K562 (cell line): ENCODE measurements at regions not wholly inside any gene's neighbourhood (a gene's known extent, or its start where the extent isn't known, plus 50 kb on each side); places are given as distances from the start of the nearest gene placed in this dataset.

Experiments
- ATAC-seq: fragments of 200-7000 bp; cut with Tn5 transposase; 3 replicates; pipeline ENCODE4 v1.9.1; 2020; ENCODE audit warnings: moderate library complexity
- BruUV-seq: library from RNA; stranded (reverse); fragments of 400-500 nt; replicated peaks from 2 replicates; lab custom pipeline; 2021; lab: Mats Ljungman, UMichigan
- CTCF ChIA-PET: fragments of 300-600 bp; formaldehyde crosslinking; extraction: SDS; loops from one replicate; lab custom pipeline; 2021; ENCODE audit warnings: low intra/inter-chr PET ratio; lab: Yijun Ruan, JAX
- POLR2A ChIA-PET: fragments of 300-600, 350-650 bp; sonication (Branson Sonifier 250); formaldehyde crosslinking; extraction: SDS; loops from one replicate; lab custom pipeline; 2021; ENCODE audit warnings: antibody characterized with exemption, inconsistent platforms; lab: Yijun Ruan, JAX
- DNase-seq, 4 experiments: peaks; one replicate each; pipeline versions ENCODE4 v3.0.0 to v3.0.0-alpha.2; 2011 to 2018; ENCODE audit warnings: low spot score in 3 of 4, mixed read lengths in 3 of 4; ENCODE audit errors: extremely low read depth in 1 of 4
- FAIRE-seq: peaks from 2 replicates; lab custom pipeline; 2011; peaks lifted over from hg19 to GRCh38; lab: Jason Lieb, UNC
- H2AFZ ChIP-seq: 2 replicates; pipeline ENCODE4 v1.6.0; 2011; ENCODE audit warnings: low read depth, low read length, control low read depth, inconsistent platforms
- H3K27ac ChIP-seq: fragments of 200-600 bp; 3 replicates; pipeline ENCODE4 v1.8.0; 2011; ENCODE audit warnings: low read depth, mild to moderate bottlenecking, control low read depth, inconsistent platforms, low read length, moderate library complexity, mixed read lengths; ENCODE audit errors: extremely low read depth
- H3K27me3 ChIP-seq, 2 experiments: fragments of 300-600 bp in 1 of 2; 2 replicates in 1 of 2; 3 replicates in 1 of 2; pipeline versions ENCODE4 v1.6.0 to v1.8.0; 2011; ENCODE audit warnings: inconsistent platforms in 2 of 2, low read length in 2 of 2, mild to moderate bottlenecking in 1 of 2, mixed read lengths in 1 of 2, moderate library complexity in 1 of 2; ENCODE audit not compliant: control insufficient read depth in 2 of 2, insufficient read depth in 2 of 2
- H3K36me3 ChIP-seq: fragments of 300-600 bp; 3 replicates; pipeline ENCODE4 v1.8.0; 2011; ENCODE audit warnings: mild to moderate bottlenecking, low read length, inconsistent platforms; ENCODE audit not compliant: control insufficient read depth, insufficient read depth
- H3K4me1 ChIP-seq, 2 experiments: fragments of 200-600 bp in 1 of 2; replicated peaks in 1 of 2; 2 replicates in 1 of 2; 3 replicates in 1 of 2; pipeline versions ENCODE4 v1.5.1 to v1.8.0; 2011; ENCODE audit warnings: inconsistent platforms in 2 of 2, low read length in 2 of 2, mild to moderate bottlenecking in 1 of 2, mixed read lengths in 1 of 2, moderate library complexity in 1 of 2; ENCODE audit not compliant: control insufficient read depth in 2 of 2, insufficient read depth in 2 of 2
- H3K4me2 ChIP-seq: 2 replicates; pipeline ENCODE4 v1.6.1; 2011; ENCODE audit warnings: low read length, control low read depth, inconsistent platforms, mixed read lengths; ENCODE audit not compliant: insufficient read depth
- H3K4me3 ChIP-seq: fragments of 200-600 bp; sonication (generic), shearing (Covaris generic); 2 replicates; pipeline ENCODE4 v1.5.1; 2016; ENCODE audit warnings: control low read depth, inconsistent platforms
- H3K79me2 ChIP-seq: fragments of 200-600 bp; 3 replicates; pipeline ENCODE4 v1.8.0; 2011; ENCODE audit warnings: low read length, inconsistent platforms; ENCODE audit not compliant: control insufficient read depth, insufficient read depth
- H3K9ac ChIP-seq, 2 experiments: 2 replicates each; pipeline versions ENCODE4 v1.6.0 to v1.6.1; 2011; ENCODE audit warnings: low read depth in 2 of 2, low read length in 2 of 2, control low read depth in 1 of 2, inconsistent platforms in 1 of 2, mild to moderate bottlenecking in 1 of 2, mixed read lengths in 1 of 2; ENCODE audit not compliant: insufficient read depth in 1 of 2
- H3K9me1 ChIP-seq: one replicate; pipeline ENCODE4 v1.6.0; 2011; ENCODE audit warnings: inconsistent platforms, mild to moderate bottlenecking, low read length, moderate library complexity; ENCODE audit not compliant: control insufficient read depth, insufficient read depth
- H3K9me3 ChIP-seq: replicated peaks from 2 replicates; pipeline ENCODE4 v1.5.1; 2011; ENCODE audit warnings: low read depth, low read length, inconsistent platforms; ENCODE audit not compliant: control insufficient read depth, insufficient read depth
- H4K20me1 ChIP-seq: replicated peaks from 2 replicates; pipeline ENCODE4 v1.6.1; 2011; ENCODE audit warnings: low read length, inconsistent platforms, mixed read lengths; ENCODE audit not compliant: control insufficient read depth, insufficient read depth
- AFF4 ChIP-seq: sonication (generic); formaldehyde crosslinking; IDR thresholded peaks from 2 replicates; pipeline ENCODE4 v1.8.0; 2023; ENCODE audit warnings: mild to moderate bottlenecking, missing genetic modification reagents
- BACH1 ChIP-seq: fragments of 200-800 bp; sonication (Bioruptor generic); IDR thresholded peaks from 2 replicates; pipeline ENCODE4 v1.6.1; 2016; ENCODE audit warnings: missing genetic modification characterization, missing compliant biosample characterization
- CBFA2T3 ChIP-seq: fragments of 450-650 bp; IDR thresholded peaks from 2 replicates; pipeline ENCODE4 v1.6.1; 2017
- KAT7 ChIP-seq: sonication (generic); formaldehyde crosslinking; IDR thresholded peaks from 2 replicates; pipeline ENCODE4 v1.8.0; 2022; ENCODE audit warnings: missing genetic modification reagents, mild to moderate bottlenecking, borderline replicate concordance
- MEF2A ChIP-seq: IDR thresholded peaks from 2 replicates; pipeline ENCODE4 v1.6.1; 2011; ENCODE audit warnings: low read depth, mild to moderate bottlenecking, low read length, moderate library complexity; ENCODE audit not compliant: control insufficient read depth
- WGBS: fragments of 100-300 bp; shearing (Covaris generic); methylation state at CpG from one replicate; pipeline ENCODE4 v1.1.6; 2016; ENCODE audit warnings: low coverage, mixed read lengths; ENCODE audit not compliant: insufficient coverage; ENCODE audit errors: missing lambda C conversion rate; 5-methylcytosine and 5-hydroxymethylcytosine counted together
- in situ Hi-C: fragments of 300-500 bp; cut with MboI; formaldehyde crosslinking; loops from 4 replicates; pipeline ENCODE4 v1.15.0; 2018; ENCODE audit warnings: inconsistent platforms, mixed read lengths
- intact Hi-C: fragments of 100-400 bp; cut with micrococcal nuclease; formaldehyde crosslinking; loops from 2 replicates; pipeline ENCODE4 v1.14.2; 2022

- in situ Hi-C loops: no loop called here
- WGBS: 0% methylated on average over 1 of the region's 2 CpGs
- TF ChIP-seq CBFA2T3: no peak
- TF ChIP-seq, all 486 proteins: peak for 0
- ATAC-seq (no peak), FAIRE-seq (no peak), DNase-seq (no peak)
- H4K20me1 ChIP-seq: no peaks in the 10 kb centered on the region
- no peaks in the 10 kb centered on the region for H3K9me1 ChIP-seq
- H3K4me2 ChIP-seq: no peak overlapping the region
- H3K27ac ChIP-seq: no peak overlapping the region
- intact Hi-C loops: no loop called here
- ChIA-PET POLR2A (interaction anchor here (0.5 kb wide), 1 partner anchor 283 kb away, joined by 3 read pairs; no protein-coding TSS in a partner anchor), CTCF (no interaction called here)
- H3K9ac ChIP-seq: no peak overlapping the region
- H3K4me3 ChIP-seq: no peak overlapping the region
- no peaks in the 10 kb centered on the region for H3K27me3 ChIP-seq
- H2AFZ ChIP-seq: no peak overlapping the region
- no TSS peak for BruUV-seq
- no peaks in the 10 kb centered on the region for H3K9me3 ChIP-seq
- H3K4me1 ChIP-seq: no peaks in the 10 kb centered on the region
- no peaks in the 10 kb centered on the region for H3K36me3 ChIP-seq
- no peaks in the 10 kb centered on the region for H3K79me2 ChIP-seq
These were observed 184.0 kb downstream of the KCNE4 start for GRCh38 chr2:223235986-223236385.

- intact Hi-C loops: no loop called here
- POLR2A ChIA-PET: no interaction called here
- CTCF ChIA-PET: no interaction called here
These were observed 186.3 kb downstream of the KCNE4 start for GRCh38 chr2:223238301-223238700.

More at GRCh38 chr2:223238301-223238700, 186.3 kb downstream of the KCNE4 start:
- BruUV-seq: no TSS peak
- H4K20me1 ChIP-seq: no peaks in the 10 kb centered on the region
- no peak overlapping the region for H3K4me2 ChIP-seq
- in situ Hi-C loops: no loop called here
- H3K9ac ChIP-seq: no peak overlapping the region
- no peak for ATAC-seq
- H2AFZ ChIP-seq: no peak overlapping the region
- no peak overlapping the region for H3K27ac ChIP-seq
- no peaks in the 10 kb centered on the region for H3K36me3 ChIP-seq
- TF ChIP-seq MEF2A (no peak), AFF4 (no peak), BACH1 (tag) (no peak), KAT7 (CRISPR knock-in tag) (no peak)
- H3K9me3 ChIP-seq: no peaks in the 10 kb centered on the region
- DNase-seq: no peak
- H3K4me3 ChIP-seq: no peak overlapping the region
- FAIRE-seq: no peak
- H3K4me1 ChIP-seq: no peaks in the 10 kb centered on the region
- H3K9me1 ChIP-seq: no peaks in the 10 kb centered on the region
- no peaks in the 10 kb centered on the region for H3K27me3 ChIP-seq
- 0% methylated on average over 2 of the region's 2 CpGs for WGBS
- no peaks in the 10 kb centered on the region for H3K79me2 ChIP-seq
